H1 (cell line): ENCODE measurements at regions not wholly inside any gene's neighbourhood (a gene's known extent, or its start where the extent isn't known, plus 50 kb on each side); places are given as distances from the start of the nearest gene placed in this dataset.

ENCODE experiments used
- CTCF ChIA-PET: fragments of 300-600 bp; sonication (Branson Sonifier 250); formaldehyde crosslinking; loops from one replicate; lab custom pipeline; 2021; ENCODE audit not compliant: partially characterized antibody; lab: Charles Lee
- POLR2A ChIA-PET: fragments of 300-600 bp; sonication (Branson Sonifier 250); formaldehyde crosslinking; loops from one replicate; lab custom pipeline; 2021; ENCODE audit warnings: inconsistent platforms; ENCODE audit not compliant: partially characterized antibody; lab: Charles Lee
- DNase-seq, 2 experiments: peaks; one replicate each; pipeline versions ENCODE4 v3.0.0 to v3.0.0-alpha.2; 2010 to 2022; ENCODE audit warnings: low spot score in 2 of 2, low read depth in 1 of 2, mixed read lengths in 1 of 2
- FAIRE-seq: peaks from 2 replicates; lab custom pipeline; 2011; peaks lifted over from hg19 to GRCh38; lab: Jason Lieb, UNC
- H2AFZ ChIP-seq: 2 replicates; pipeline ENCODE4 v1.8.1; 2012; ENCODE audit warnings: low read length, inconsistent platforms
- H2AK5ac ChIP-seq: 2 replicates; pipeline ENCODE4 v1.6.1; 2013; ENCODE audit warnings: low read depth, low read length
- H2BK120ac ChIP-seq: replicated peaks from 2 replicates; pipeline ENCODE3; 2013; ENCODE audit warnings: low read depth, low read length, inconsistent platforms
- H2BK12ac ChIP-seq: 2 replicates; pipeline ENCODE4 v1.6.1; 2013; ENCODE audit warnings: low read depth, low read length
- H2BK15ac ChIP-seq: 2 replicates; pipeline ENCODE4 v1.6.1; 2013; ENCODE audit warnings: low read length
- H2BK20ac ChIP-seq: 2 replicates; pipeline ENCODE4 v1.6.1; 2013; ENCODE audit warnings: low read length
- H2BK5ac ChIP-seq: 2 replicates; pipeline ENCODE4 v1.6.1; 2013; ENCODE audit warnings: low read depth, low read length
- H3K14ac ChIP-seq: 2 replicates; pipeline ENCODE4 v1.6.1; 2013; ENCODE audit warnings: inconsistent platforms; ENCODE audit not compliant: insufficient read length
- H3K18ac ChIP-seq: 2 replicates; pipeline ENCODE4 v1.6.1; 2013; ENCODE audit warnings: low read length; ENCODE audit errors: extremely low read depth
- H3K23ac ChIP-seq: 2 replicates; pipeline ENCODE4 v1.6.1; 2013; ENCODE audit warnings: inconsistent platforms; ENCODE audit not compliant: insufficient read length
- H3K23me2 ChIP-seq: 2 replicates; pipeline ENCODE4 v1.6.1; 2013; ENCODE audit warnings: low read depth, low read length
- H3K27ac ChIP-seq: 2 replicates; pipeline ENCODE4 v1.6.1; 2011; ENCODE audit warnings: low read depth, low read length, inconsistent platforms
- H3K27me3 ChIP-seq, 4 experiments: replicated peaks in 1 of 4; 1 replicate in 1 of 4; 2 replicates in 3 of 4; pipeline versions ENCODE4 v1.6.1 to v1.8.1; 2011 to 2013; ENCODE audit warnings: low read length in 3 of 4, mild to moderate bottlenecking in 3 of 4, inconsistent platforms in 2 of 4, mixed read lengths in 2 of 4, moderate library complexity in 1 of 4; ENCODE audit not compliant: control insufficient read depth in 3 of 4, insufficient read depth in 3 of 4; ENCODE audit errors: extremely low read depth in 1 of 4
- H3K36me3 ChIP-seq, 4 experiments: 2 replicates each; pipeline versions ENCODE4 v1.6.1 to v1.8.1; 2011 to 2013; ENCODE audit warnings: mild to moderate bottlenecking in 4 of 4, low read length in 3 of 4, moderate library complexity in 2 of 4, control low read depth in 1 of 4, inconsistent platforms in 1 of 4; ENCODE audit not compliant: insufficient read depth in 4 of 4, control insufficient read depth in 2 of 4
- H3K4ac ChIP-seq: replicated peaks from 2 replicates; pipeline ENCODE3; 2013; ENCODE audit warnings: low read length, low read depth, mixed read lengths, inconsistent platforms; ENCODE audit not compliant: insufficient read length
- H3K4me1 ChIP-seq, 4 experiments: replicated peaks in 1 of 4; 1 replicate in 1 of 4; 2 replicates in 3 of 4; pipeline versions ENCODE4 v1.6.1 to v1.8.1; 2011 to 2013; ENCODE audit warnings: low read length in 3 of 4, inconsistent platforms in 2 of 4, mixed read lengths in 1 of 4; ENCODE audit not compliant: insufficient read depth in 4 of 4, control insufficient read depth in 3 of 4
- H3K4me2 ChIP-seq, 2 experiments: 2 replicates each; pipeline versions ENCODE4 v1.6.1 to v1.8.1; 2011 to 2013; ENCODE audit warnings: low read depth in 2 of 2, low read length in 2 of 2, control low read depth in 1 of 2, inconsistent platforms in 1 of 2, mild to moderate bottlenecking in 1 of 2; ENCODE audit not compliant: insufficient read depth in 1 of 2
- H3K4me3 ChIP-seq, 4 experiments: fragments of 200-600, 300-600 bp in 1 of 4; sonication (generic), shearing (Covaris generic), sonication (Bioruptor Twin) in 1 of 4; 2 replicates each; pipeline versions ENCODE4 v1.5.1 to v1.8.1; 2011 to 2016; ENCODE audit warnings: low read length in 4 of 4, low read depth in 3 of 4, control low read depth in 2 of 4, inconsistent platforms in 2 of 4, mild to moderate bottlenecking in 2 of 4, mixed read lengths in 1 of 4, moderate library complexity in 1 of 4; ENCODE audit not compliant: insufficient read depth in 2 of 4; ENCODE audit errors: extremely low read depth in 1 of 4
- H3K56ac ChIP-seq: replicated peaks from 2 replicates; pipeline ENCODE3; 2013; ENCODE audit warnings: low read depth, mild to moderate bottlenecking, mixed read lengths, low read length, inconsistent platforms; ENCODE audit not compliant: insufficient read length
- H3K79me1 ChIP-seq: 2 replicates; pipeline ENCODE4 v1.6.1; 2013; ENCODE audit warnings: low read depth, low read length, control low read depth
- H3K79me2 ChIP-seq, 2 experiments: 2 replicates each; pipeline versions ENCODE4 v1.6.1 to v1.8.1; 2012 to 2013; ENCODE audit warnings: low read length in 2 of 2, mild to moderate bottlenecking in 2 of 2, inconsistent platforms in 1 of 2; ENCODE audit not compliant: insufficient read depth in 2 of 2, control insufficient read depth in 1 of 2
- H3K9ac ChIP-seq, 4 experiments: replicated peaks in 1 of 4; 1 replicate in 1 of 4; 2 replicates in 3 of 4; pipeline versions ENCODE4 v1.6.1 to v1.8.1; 2011 to 2013; ENCODE audit warnings: low read depth in 3 of 4, low read length in 3 of 4, control low read depth in 2 of 4, mild to moderate bottlenecking in 2 of 4, moderate library complexity in 2 of 4, inconsistent platforms in 1 of 4; ENCODE audit errors: extremely low read depth in 1 of 4
- H3K9me3 ChIP-seq, 2 experiments: 2 replicates each; pipeline versions ENCODE4 v1.6.1 to v1.8.1; 2012 to 2013; ENCODE audit warnings: mild to moderate bottlenecking in 2 of 2, moderate library complexity in 2 of 2, control low read depth in 1 of 2, inconsistent platforms in 1 of 2, low read depth in 1 of 2, low read length in 1 of 2, mixed read lengths in 1 of 2; ENCODE audit not compliant: insufficient read depth in 2 of 2
- H4K20me1 ChIP-seq, 2 experiments: replicated peaks in 1 of 2; 2 replicates each; pipeline versions ENCODE3 to v1.8.1; 2011 to 2013; ENCODE audit warnings: inconsistent platforms in 2 of 2, low read length in 2 of 2, mild to moderate bottlenecking in 1 of 2; ENCODE audit not compliant: insufficient read depth in 2 of 2, control insufficient read depth in 1 of 2
- H4K5ac ChIP-seq: 2 replicates; pipeline ENCODE4 v1.6.1; 2013; ENCODE audit warnings: low read length, low read depth, mixed read lengths, inconsistent platforms; ENCODE audit not compliant: insufficient read length
- H4K8ac ChIP-seq: 2 replicates; pipeline ENCODE4 v1.8.0; 2013; ENCODE audit warnings: mild to moderate bottlenecking, moderate library complexity, low read length, inconsistent platforms; ENCODE audit not compliant: insufficient read depth; ENCODE audit errors: extremely low read depth
- H4K91ac ChIP-seq: replicated peaks from 2 replicates; pipeline ENCODE3; 2013; ENCODE audit warnings: low read length, mixed read lengths, inconsistent platforms; ENCODE audit not compliant: insufficient read length
- HDAC6 ChIP-seq: IDR thresholded peaks from one replicate; pipeline ENCODE4 v1.7.1; 2012; ENCODE audit warnings: low read depth, mild to moderate bottlenecking, inconsistent platforms, low read length, moderate library complexity
- SRF ChIP-seq: IDR thresholded peaks from 2 replicates; pipeline ENCODE4 v1.6.1; 2011; ENCODE audit warnings: mild to moderate bottlenecking, low read depth, low read length, moderate library complexity
- WGBS, 2 experiments: shearing (Covaris generic) in 1 of 2; methylation state at CpG; one replicate each; pipeline versions ENCODE4 v1.1.6 to v1.1.7; 2013 to 2015; ENCODE audit warnings: low lambda C conversion rate in 2 of 2, mixed read lengths in 2 of 2, inconsistent platforms in 1 of 2, low coverage in 1 of 2, missing lambda C conversion rate in 1 of 2; ENCODE audit not compliant: insufficient replicate concordance in 2 of 2, insufficient coverage in 1 of 2, insufficient read length in 1 of 2; ENCODE audit errors: extremely low coverage in 1 of 2, missing lambda C conversion rate in 1 of 2; 5-methylcytosine and 5-hydroxymethylcytosine counted together

DNA sequence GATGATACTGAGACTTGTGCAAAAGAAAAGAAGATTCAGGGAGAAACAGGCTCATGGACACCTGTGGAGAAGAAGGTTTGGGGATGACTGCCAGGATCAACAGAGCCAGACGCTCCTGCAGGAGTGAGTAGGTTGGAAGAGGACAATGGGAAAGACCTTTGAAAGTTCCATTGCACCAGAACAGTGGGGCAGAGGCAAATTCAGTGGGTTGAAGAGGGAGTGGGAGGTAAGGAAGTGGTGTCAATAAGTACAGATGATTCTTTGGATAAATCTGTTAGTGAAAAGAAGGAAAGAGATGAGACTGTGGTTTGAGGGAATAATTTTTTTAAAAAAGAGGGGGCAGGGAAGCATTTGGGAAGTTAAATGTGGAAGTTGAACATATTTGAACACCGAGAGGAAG lies 212.8 kb downstream of the SOX9 start:
- H3K4ac ChIP-seq, result no peak overlapping the region
- no peak overlapping the region for H2BK12ac ChIP-seq
- CTCF ChIA-PET, result no interaction called here
- H3K79me1 ChIP-seq, result no peaks in the 10 kb centered on the region
- H2BK120ac ChIP-seq, result no peak overlapping the region
- no peak overlapping the region for H3K9ac ChIP-seq
- H2BK15ac ChIP-seq, result no peak overlapping the region
- no peaks in the 10 kb centered on the region for H4K20me1 ChIP-seq
- no peak overlapping the region for H2BK5ac ChIP-seq
- 72% methylated on average over 2 of the region's 2 CpGs; no CpG with 5 or more reads in 1 of the 2 experiments for WGBS, 2 experiments
- no peaks in the 10 kb centered on the region for H3K79me2 ChIP-seq
- no peak overlapping the region for H3K56ac ChIP-seq
- FAIRE-seq (no peak), DNase-seq (no peak)
- H3K4me3 ChIP-seq, result no peak overlapping the region
- no peak overlapping the region for H2AK5ac ChIP-seq
- H3K23me2 ChIP-seq, result no peaks in the 10 kb centered on the region; the same call in 1 of the 2 replicates
- H2AFZ ChIP-seq, result no peak overlapping the region
- TF ChIP-seq SRF (no peak), HDAC6 (no peak)
- peaks cover 0 to 2% (median 0%) of the 10 kb centered on the region in 4 experiments; a peak in 1 of 7 replicates for H3K27me3 ChIP-seq
- POLR2A ChIA-PET, result no interaction called here
- H4K8ac ChIP-seq, result no peak overlapping the region
- H3K14ac ChIP-seq, result no peak overlapping the region
- no peak overlapping the region for H4K5ac ChIP-seq
- H3K27ac ChIP-seq, result no peak overlapping the region
- H3K36me3 ChIP-seq, result no peaks in the 10 kb centered on the region
- H3K4me2 ChIP-seq, result no peak overlapping the region
- H3K23ac ChIP-seq, result no peak overlapping the region
- H3K18ac ChIP-seq, result no peak overlapping the region
- peaks cover 0 to 9% (median 0%) of the 10 kb centered on the region in 4 experiments; a peak in 1 of 7 replicates for H3K4me1 ChIP-seq
- H4K91ac ChIP-seq, result no peak overlapping the region
- H2BK20ac ChIP-seq, result no peak overlapping the region
- no peaks in the 10 kb centered on the region for H3K9me3 ChIP-seq
